Fibroblast of skin of left biceps (primary cell): ENCODE measurements at regions not wholly inside any gene's neighbourhood (a gene's known extent, or its start where the extent isn't known, plus 50 kb on each side); places are given as distances from the start of the nearest gene placed in this dataset.
"Not testable (repeated sequence)": the region's sequence is repeated elsewhere in the genome, so short reads cannot be mapped to it uniquely, and the experiment has no call there.

ENCODE experiments used
- DNase-seq, 2 experiments: peaks; one replicate each; pipeline ENCODE4 v3.0.0-alpha.2; 2013; ENCODE audit warnings: low read depth in 2 of 2

- no peak for DNase-seq
These were observed 319.4 kb upstream of the POU1F1 start for GRCh38 chr3:87595798-87596197.

- no peak for DNase-seq
These were observed 304.9 kb upstream of the POU1F1 start for GRCh38 chr3:87581240-87581639.

GRCh38 chr3:87576752-87577151 lies 300.4 kb upstream of the POU1F1 start:
- no peak for DNase-seq

GRCh38 chr3:87575550-87575949 lies 299.2 kb upstream of the POU1F1 start:
- DNase-seq = no peak

- DNase-seq = no peak
These were observed 291.9 kb upstream of the POU1F1 start for GRCh38 chr3:87568331-87568730.

GRCh38 chr3:87564438-87564837 lies 288.1 kb upstream of the POU1F1 start:
- no peak for DNase-seq

GRCh38 chr3:87563712-87564111 lies 287.3 kb upstream of the POU1F1 start:
- DNase-seq = no peak

- DNase-seq = no peak
These were observed 282.1 kb upstream of the POU1F1 start for GRCh38 chr3:87558492-87558891.

GRCh38 chr3:87555290-87555689 lies 278.9 kb upstream of the POU1F1 start:
- no peak for DNase-seq

GRCh38 chr3:87553058-87553457 lies 276.7 kb upstream of the POU1F1 start:
- no peak for DNase-seq

- no peak for DNase-seq
These were observed 274.5 kb upstream of the POU1F1 start for GRCh38 chr3:87550892-87551291.

- DNase-seq = no peak
These were observed 272.8 kb upstream of the POU1F1 start for GRCh38 chr3:87549208-87549607.

- DNase-seq = no peak
These were observed 271.9 kb upstream of the POU1F1 start for GRCh38 chr3:87548271-87548670.

- no peak for DNase-seq
These were observed 269.8 kb upstream of the POU1F1 start for GRCh38 chr3:87546216-87546615.

- not testable (repeated sequence) for DNase-seq
These were observed 267.0 kb upstream of the POU1F1 start for GRCh38 chr3:87543408-87543807.

GRCh38 chr3:87541723-87542122 lies 265.3 kb upstream of the POU1F1 start:
- no peak for DNase-seq

GRCh38 chr3:87538722-87539121 lies 262.3 kb upstream of the POU1F1 start:
- DNase-seq = not testable (repeated sequence)

- no peak for DNase-seq
These were observed 233.0 kb upstream of the POU1F1 start for GRCh38 chr3:87509401-87509800.

- DNase-seq = no peak
These were observed 232.5 kb upstream of the POU1F1 start for GRCh38 chr3:87508921-87509320.

- no peak for DNase-seq
These were observed 231.4 kb upstream of the POU1F1 start for GRCh38 chr3:87507753-87508152.

- DNase-seq = peak; percentile 39 to 50
These were observed 227.6 kb upstream of the POU1F1 start for GRCh38 chr3:87503900-87504498.

GRCh38 chr3:87501076-87501475 lies 224.7 kb upstream of the POU1F1 start:
- DNase-seq = no peak

GRCh38 chr3:87498358-87499080 lies 222.1 kb upstream of the POU1F1 start:
- no peak for DNase-seq

- no peak for DNase-seq
These were observed 219.6 kb upstream of the POU1F1 start for GRCh38 chr3:87495938-87496337.
